Stimulated activated naive B cell treated with anti-CD40 and anti-IgM and Interleukin-4, amounts not matched to agents 10 μg/mL and 1 μg/mL and 100 μg/mL, for 72 hours (primary cell): ENCODE measurements at regions not wholly inside any gene's neighbourhood (a gene's known extent, or its start where the extent isn't known, plus 50 kb on each side); places are given as distances from the start of the nearest gene placed in this dataset.

Source experiments
- ATAC-seq, 2 donors: fragments of 150-1000 bp; cut with Tn5 transposase; replicated peaks; 2 replicates each; pipeline ENCODE4 v1.10.0; 2021; ENCODE audit warnings: moderate library complexity in 1 of 2
- DNase-seq: peaks from one replicate; pipeline ENCODE4 v3.0.0; 2021
- H3K27ac Mint-ChIP-seq: one replicate; pipeline ENCODE4 v1.8.0; 2022; ENCODE audit warnings: mild to moderate bottlenecking, mixed read lengths
- H3K27me3 Mint-ChIP-seq, 2 donors: one replicate each; pipeline ENCODE4 v1.8.0; 2022; ENCODE audit warnings: mixed read lengths in 2 of 2
- H3K36me3 Mint-ChIP-seq, 2 donors: one replicate each; pipeline ENCODE4 v1.8.0; 2022; ENCODE audit warnings: mixed read lengths in 2 of 2, mild to moderate bottlenecking in 1 of 2
- H3K4me1 Mint-ChIP-seq, 2 donors: one replicate each; pipeline ENCODE4 v1.8.0; 2022; ENCODE audit warnings: mixed read lengths in 2 of 2, mild to moderate bottlenecking in 1 of 2
- H3K4me3 Mint-ChIP-seq, 2 donors: one replicate each; pipeline ENCODE4 v1.8.0; 2022; ENCODE audit warnings: mild to moderate bottlenecking in 2 of 2, mixed read lengths in 2 of 2, moderate library complexity in 1 of 2
- H3K9me3 Mint-ChIP-seq, 2 donors: one replicate each; pipeline ENCODE4 v1.8.0; 2022; ENCODE audit warnings: mixed read lengths in 2 of 2, mild to moderate bottlenecking in 1 of 2

GRCh38 chr4:147039976-147040575 lies 94.4 kb upstream of the TTC29 start:
- Mint-ChIP-seq H3K9me3 (no peaks in the 10 kb centered on the region), H3K27me3 (peaks cover 34 to 42% of the 10 kb centered on the region in 2 donors), H3K4me1 (no peaks in the 10 kb centered on the region), H3K36me3 (no peaks in the 10 kb centered on the region), H3K27ac (no peak overlapping the region), H3K4me3 (no peak overlapping the region)
- DNase-seq (no peak), ATAC-seq (no peak)

- Mint-ChIP-seq H3K27me3 (peaks cover 31 to 34% of the 10 kb centered on the region in 2 donors), H3K27ac (no peak overlapping the region), H3K9me3 (no peaks in the 10 kb centered on the region), H3K4me1 (no peaks in the 10 kb centered on the region), H3K4me3 (no peak overlapping the region), H3K36me3 (no peaks in the 10 kb centered on the region)
- ATAC-seq, result no peak
- no peak for DNase-seq
Observed at GRCh38 chr4:147040874-147041273, 95.2 kb upstream of the TTC29 start.

- H3K36me3 Mint-ChIP-seq, result no peaks in the 10 kb centered on the region
- no peak for ATAC-seq
- no peak overlapping the region for H3K4me3 Mint-ChIP-seq
- H3K27me3 Mint-ChIP-seq, result peaks cover 30 to 33% of the 10 kb centered on the region in 2 donors
- H3K9me3 Mint-ChIP-seq, result no peaks in the 10 kb centered on the region
- no peak for DNase-seq
- no peak overlapping the region for H3K27ac Mint-ChIP-seq
- no peaks in the 10 kb centered on the region for H3K4me1 Mint-ChIP-seq
Observed at GRCh38 chr4:147041376-147041775, 95.7 kb upstream of the TTC29 start.

- no peak overlapping the region for H3K27ac Mint-ChIP-seq
- H3K27me3 Mint-ChIP-seq, result peaks cover 30 to 33% of the 10 kb centered on the region in 2 donors
- no peak for DNase-seq
- H3K36me3 Mint-ChIP-seq, result no peaks in the 10 kb centered on the region
- no peaks in the 10 kb centered on the region for H3K9me3 Mint-ChIP-seq
- no peak for ATAC-seq
- H3K4me1 Mint-ChIP-seq, result no peaks in the 10 kb centered on the region
- no peak overlapping the region for H3K4me3 Mint-ChIP-seq
Observed at GRCh38 chr4:147042046-147042445, 96.4 kb upstream of the TTC29 start.

GRCh38 chr4:147044241-147044640 lies 98.6 kb upstream of the TTC29 start:
- Mint-ChIP-seq H3K4me3 (no peak overlapping the region), H3K36me3 (no peaks in the 10 kb centered on the region), H3K27me3 (peaks cover 27 to 30% of the 10 kb centered on the region in 2 donors), H3K27ac (no peak overlapping the region), H3K4me1 (no peaks in the 10 kb centered on the region), H3K9me3 (no peaks in the 10 kb centered on the region)
- ATAC-seq (no peak), DNase-seq (no peak)

- peaks cover 28 to 40% of the 10 kb centered on the region in 2 donors for H3K27me3 Mint-ChIP-seq
Observed at GRCh38 chr4:147049946-147050345, 104.3 kb upstream of the TTC29 start.

GRCh38 chr4:147050356-147050765 lies 104.7 kb upstream of the TTC29 start:
- Mint-ChIP-seq H3K9me3 (no peaks in the 10 kb centered on the region), H3K36me3 (no peaks in the 10 kb centered on the region), H3K27me3 (peaks cover 28 to 41% of the 10 kb centered on the region in 2 donors), H3K27ac (no peak overlapping the region), H3K4me3 (no peak overlapping the region), H3K4me1 (no peaks in the 10 kb centered on the region)
- no peak for DNase-seq
- no peak for ATAC-seq

More at GRCh38 chr4:147049946-147050345, 104.3 kb upstream of the TTC29 start:
- Mint-ChIP-seq H3K4me1 (no peaks in the 10 kb centered on the region), H3K36me3 (no peaks in the 10 kb centered on the region), H3K9me3 (no peaks in the 10 kb centered on the region), H3K27ac (no peak overlapping the region), H3K4me3 (no peak overlapping the region)
- ATAC-seq (no peak), DNase-seq (no peak)

- no peaks in the 10 kb centered on the region for H3K4me1 Mint-ChIP-seq
- ATAC-seq (no peak), DNase-seq (no peak)
- H3K27me3 Mint-ChIP-seq, result peaks cover 19 to 29% of the 10 kb centered on the region in 2 donors
- no peak overlapping the region for H3K27ac Mint-ChIP-seq
- H3K4me3 Mint-ChIP-seq, result no peak overlapping the region
- H3K36me3 Mint-ChIP-seq, result no peaks in the 10 kb centered on the region
- H3K9me3 Mint-ChIP-seq, result no peaks in the 10 kb centered on the region
Observed at GRCh38 chr4:147052361-147052760, 106.7 kb upstream of the TTC29 start.

GRCh38 chr4:147054228-147054872 lies 108.7 kb upstream of the TTC29 start:
- ATAC-seq, result no peak
- DNase-seq, result no peak
- H3K4me1 Mint-ChIP-seq, result peaks cover 6 to 8% of the 10 kb centered on the region in 2 donors
- no peaks in the 10 kb centered on the region for H3K36me3 Mint-ChIP-seq
- no peak overlapping the region for H3K4me3 Mint-ChIP-seq
- no peak overlapping the region for H3K27ac Mint-ChIP-seq
- peaks cover 18 to 21% of the 10 kb centered on the region in 2 donors for H3K27me3 Mint-ChIP-seq
- H3K9me3 Mint-ChIP-seq, result no peaks in the 10 kb centered on the region

- H3K27ac Mint-ChIP-seq, result peak overlapping the region; percentile 87
Observed at GRCh38 chr4:147056940-147057610, 111.4 kb upstream of the TTC29 start.

GRCh38 chr4:147057611-147058190 lies 112.0 kb upstream of the TTC29 start:
- Mint-ChIP-seq H3K4me1 (peaks cover 11 to 12% of the 10 kb centered on the region in 2 donors), H3K4me3 (peak overlapping the region; percentile 80 to 84), H3K27ac (peak overlapping the region; percentile 87), H3K36me3 (no peaks in the 10 kb centered on the region), H3K9me3 (no peaks in the 10 kb centered on the region), H3K27me3 (peaks cover 7 to 9% of the 10 kb centered on the region in 2 donors)
- no peak for ATAC-seq
- DNase-seq, result no peak

More at GRCh38 chr4:147056940-147057610, 111.4 kb upstream of the TTC29 start:
- Mint-ChIP-seq H3K27me3 (peaks cover 7 to 13% of the 10 kb centered on the region in 2 donors), H3K4me3 (peak overlapping the region; percentile 80 to 84), H3K36me3 (no peaks in the 10 kb centered on the region), H3K4me1 (peaks cover 11 to 12% of the 10 kb centered on the region in 2 donors), H3K9me3 (no peaks in the 10 kb centered on the region)
- no peak for DNase-seq
- ATAC-seq, result peak; percentile 56 to 63

- H3K27ac Mint-ChIP-seq, result no peak overlapping the region
- peaks cover 11 to 12% of the 10 kb centered on the region in 2 donors for H3K4me1 Mint-ChIP-seq
- ATAC-seq, result peak; percentile 82 to 86
- H3K9me3 Mint-ChIP-seq, result no peaks in the 10 kb centered on the region
- peak overlapping the region in 1 of 2 donors; percentile 16 for H3K4me3 Mint-ChIP-seq
- H3K36me3 Mint-ChIP-seq, result no peaks in the 10 kb centered on the region
- no peak for DNase-seq
- peaks cover 0 to 4% of the 10 kb centered on the region in 2 donors for H3K27me3 Mint-ChIP-seq
Observed at GRCh38 chr4:147059064-147059731, 113.5 kb upstream of the TTC29 start.

GRCh38 chr4:147060151-147060931 lies 114.7 kb upstream of the TTC29 start:
- peaks cover 11 to 12% of the 10 kb centered on the region in 2 donors for H3K4me1 Mint-ChIP-seq
- H3K4me3 Mint-ChIP-seq, result no peak overlapping the region
- ATAC-seq (no peak), DNase-seq (no peak)
- H3K9me3 Mint-ChIP-seq, result no peaks in the 10 kb centered on the region
- peaks cover 4 to 6% of the 10 kb centered on the region in 2 donors for H3K27me3 Mint-ChIP-seq
- no peaks in the 10 kb centered on the region for H3K36me3 Mint-ChIP-seq
- H3K27ac Mint-ChIP-seq, result no peak overlapping the region
